NOMO-1 (cell line): ENCODE measurements at regions not wholly inside any gene's neighbourhood (a gene's known extent, or its start where the extent isn't known, plus 50 kb on each side); places are given as distances from the start of the nearest gene placed in this dataset.
"Not testable (repeated sequence)": the region's sequence is repeated elsewhere in the genome, so short reads cannot be mapped to it uniquely, and the experiment has no call there.

Experiments used
- DNase-seq, 2 experiments: peaks; one replicate each; lab custom pipeline; 2025; ENCODE audit not compliant: unreplicated experiment in 2 of 2; lab: John Stamatoyannopoulos, UW

GRCh38 chr5:28685794-28686193, 1647.4 kb upstream of the CDH9 start:
- DNase-seq = no peak

DNA sequence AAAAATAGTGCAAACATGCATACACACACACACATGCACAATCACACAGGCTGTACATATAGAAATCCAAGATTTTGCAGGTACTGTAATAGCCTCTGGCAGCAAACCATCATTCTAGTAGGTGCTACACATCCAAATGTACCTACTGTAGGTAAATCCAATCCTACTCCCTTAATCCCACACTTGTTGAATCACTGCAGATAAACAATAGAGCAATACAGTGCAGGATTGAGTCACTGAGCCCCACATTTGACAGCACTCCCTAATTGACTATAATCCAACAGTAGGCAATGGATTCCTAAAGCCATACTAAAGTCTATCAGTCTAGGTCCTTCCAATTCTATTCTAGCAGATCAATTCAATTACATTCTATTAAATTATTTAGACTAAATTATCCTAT, 1640.5 kb upstream of the CDH9 start:
- no peak for DNase-seq

- no peak for DNase-seq
Observed at GRCh38 chr5:28666110-28666509, 1627.7 kb upstream of the CDH9 start.

DNA sequence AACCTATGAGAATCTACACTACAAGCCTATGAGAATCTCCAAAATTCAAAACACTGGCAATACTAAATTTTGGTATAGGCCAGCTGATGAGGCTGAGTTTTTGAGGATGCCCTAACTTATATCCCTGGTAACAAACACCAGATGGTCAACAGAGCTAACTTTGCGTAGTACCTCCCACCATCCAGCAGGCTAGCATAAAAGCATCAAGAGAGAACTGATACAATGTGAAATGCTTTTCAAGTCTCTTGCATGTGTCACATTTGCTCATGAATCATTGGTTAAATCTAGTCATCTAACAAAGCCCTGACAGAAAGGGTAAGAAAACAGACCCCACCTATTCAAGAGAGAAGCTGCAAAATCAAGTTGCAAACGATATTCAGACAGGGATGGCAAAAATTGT, 1609.7 kb upstream of the CDH9 start:
- DNase-seq = no peak

- no peak for DNase-seq
Observed at GRCh38 chr5:28632607-28633006, 1594.2 kb upstream of the CDH9 start.

DNA sequence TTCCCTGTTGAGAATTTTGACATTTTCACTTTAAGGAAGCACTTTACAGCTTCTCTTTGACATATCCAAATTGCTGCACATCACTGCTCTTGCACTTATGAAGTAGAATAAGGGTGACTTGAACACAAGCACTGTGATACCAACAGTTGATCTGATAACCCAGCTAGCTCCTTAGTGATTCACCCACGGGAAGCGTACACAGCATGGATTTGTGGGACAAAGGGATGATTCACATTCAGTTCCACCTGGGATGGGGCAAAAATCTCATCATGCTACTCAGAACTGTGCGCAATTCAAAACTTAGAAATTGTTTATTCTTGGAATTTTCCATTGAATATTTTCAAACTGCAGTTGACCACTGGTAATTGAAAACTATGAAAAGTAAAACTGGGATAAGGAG, 1565.5 kb upstream of the CDH9 start:
- DNase-seq = no peak

GRCh38 chr5:28602429-28602828, 1564.0 kb upstream of the CDH9 start:
- no peak for DNase-seq

GRCh38 chr5:28596707-28597106, 1558.3 kb upstream of the CDH9 start:
- not testable (repeated sequence) for DNase-seq

- DNase-seq = no peak
Observed at GRCh38 chr5:28580616-28581015, 1542.2 kb upstream of the CDH9 start.

- peak in 1 of 2 experiments; percentile 3 for DNase-seq
Observed at GRCh38 chr5:28576022-28576421, 1537.6 kb upstream of the CDH9 start.

- no peak for DNase-seq
Observed at GRCh38 chr5:28575368-28575767, 1537.0 kb upstream of the CDH9 start.

- DNase-seq = no peak
Observed at GRCh38 chr5:28574606-28575005, 1536.2 kb upstream of the CDH9 start.

DNA sequence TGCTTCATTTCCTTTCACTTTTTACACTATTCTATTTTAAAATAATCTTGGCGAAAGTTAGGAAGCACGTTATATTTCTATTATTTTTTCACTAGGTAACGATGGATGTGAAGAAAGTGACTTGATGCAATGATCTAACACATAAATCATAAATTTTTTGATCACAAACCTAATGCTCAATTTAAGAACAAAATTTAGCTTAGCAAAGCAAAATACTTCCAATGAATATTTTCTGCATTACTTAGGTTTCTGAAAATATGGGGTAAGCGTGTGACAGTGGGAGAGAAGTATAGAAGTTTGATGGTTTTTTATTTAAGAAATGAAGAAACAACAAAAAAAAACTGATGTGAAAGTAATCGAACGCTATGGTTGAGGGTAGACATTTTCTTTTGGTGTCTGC, 1528.7 kb upstream of the CDH9 start:
- no peak for DNase-seq

DNA sequence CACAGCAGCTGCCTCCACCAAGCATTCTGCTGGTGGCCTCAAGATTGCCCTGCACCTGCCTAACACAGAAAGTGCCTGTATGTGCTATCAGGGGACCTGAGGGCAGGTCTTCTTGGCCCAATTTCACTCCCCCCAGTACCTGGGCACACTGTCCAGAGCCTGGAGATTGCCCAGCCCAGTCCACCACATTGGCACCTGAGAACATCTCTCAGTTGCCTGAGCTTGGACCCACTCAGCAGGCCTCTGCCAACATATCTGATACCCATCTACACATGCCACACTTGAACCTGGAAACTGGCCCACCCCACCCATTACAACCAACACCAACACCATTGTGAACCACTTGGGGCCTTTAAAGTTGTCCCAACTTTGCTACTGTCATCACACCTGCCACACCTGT, 1523.1 kb upstream of the CDH9 start:
- no peak for DNase-seq

DNA sequence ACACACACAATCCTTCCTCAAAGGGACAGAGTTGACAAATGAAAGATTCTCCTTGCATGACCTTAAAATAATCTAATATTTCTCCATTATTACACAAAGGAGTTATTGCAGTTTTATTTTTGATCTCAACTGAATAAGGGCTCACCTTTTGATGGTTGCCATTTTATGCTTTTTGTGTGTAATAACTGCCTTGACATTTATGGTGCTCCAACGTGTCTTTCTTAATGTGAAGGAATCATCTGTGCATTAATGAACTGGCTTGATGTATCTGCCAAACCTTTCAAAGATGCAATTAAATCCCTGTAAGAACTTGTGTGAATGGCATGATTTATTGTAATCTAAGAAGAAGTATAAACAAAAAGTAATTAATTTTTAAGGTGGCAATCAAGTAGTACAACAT, 1519.8 kb upstream of the CDH9 start:
- no peak for DNase-seq

DNA sequence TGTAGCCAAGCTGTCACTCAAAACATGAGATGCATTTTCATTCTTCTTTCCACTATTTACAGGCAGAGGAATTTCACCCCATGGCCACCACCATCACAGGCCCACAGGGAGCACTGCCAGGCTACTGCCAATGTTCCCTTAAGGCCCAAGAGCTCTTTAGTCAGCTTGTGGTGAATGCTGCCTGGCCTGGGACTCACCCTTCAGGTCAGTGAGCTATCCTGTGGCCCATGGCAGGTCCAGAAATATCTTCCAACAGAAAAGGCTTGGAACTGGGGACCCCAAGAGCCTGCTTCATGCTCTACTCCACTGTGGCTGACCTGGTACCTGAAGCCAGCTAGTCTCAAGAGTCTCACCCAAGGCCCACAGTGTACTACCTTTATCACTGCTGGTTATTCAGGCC, 1518.7 kb upstream of the CDH9 start:
- DNase-seq = no peak

GRCh38 chr5:28549588-28549987, 1511.2 kb upstream of the CDH9 start:
- DNase-seq = no peak

DNA sequence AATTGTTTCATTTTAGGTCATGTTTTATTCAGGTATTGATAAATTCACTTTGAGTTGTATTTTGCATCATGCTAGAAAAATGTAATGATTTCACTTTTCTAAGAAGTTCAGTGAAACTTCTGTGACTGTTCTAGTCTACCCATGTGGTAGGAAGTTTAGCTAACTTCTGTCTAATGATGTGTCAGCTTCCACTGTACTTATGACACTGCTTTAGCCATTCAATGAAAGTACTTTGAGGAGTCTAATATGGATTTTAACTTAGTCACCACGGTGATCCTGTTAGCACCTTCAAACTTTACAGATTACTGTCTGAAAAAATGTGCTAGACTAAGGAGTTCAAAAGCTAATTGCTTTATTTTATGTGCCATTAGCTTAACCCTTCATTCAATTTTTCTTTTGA, 1510.5 kb upstream of the CDH9 start:
- no peak for DNase-seq

DNA sequence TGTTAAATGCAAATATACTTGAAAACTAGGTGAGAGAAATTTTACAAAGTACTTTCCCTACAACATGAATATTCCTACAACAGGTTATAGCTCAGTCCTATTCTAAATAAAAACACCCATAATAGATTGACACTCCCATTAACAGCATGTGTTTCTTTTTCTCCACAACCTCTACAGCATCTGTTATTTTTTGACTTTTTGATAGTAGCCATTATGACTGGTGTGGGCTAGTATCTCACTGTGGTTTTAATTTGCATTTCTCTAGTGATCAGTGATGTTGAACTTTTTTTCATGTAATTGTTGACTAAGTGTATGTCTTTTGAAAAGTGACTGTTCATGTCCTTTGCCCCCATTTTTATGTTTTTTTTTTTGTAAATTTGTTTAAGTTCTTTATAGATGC, 1506.1 kb upstream of the CDH9 start:
- DNase-seq = no peak

- DNase-seq = no peak
Observed at GRCh38 chr5:28543473-28544098, 1505.2 kb upstream of the CDH9 start.

DNA sequence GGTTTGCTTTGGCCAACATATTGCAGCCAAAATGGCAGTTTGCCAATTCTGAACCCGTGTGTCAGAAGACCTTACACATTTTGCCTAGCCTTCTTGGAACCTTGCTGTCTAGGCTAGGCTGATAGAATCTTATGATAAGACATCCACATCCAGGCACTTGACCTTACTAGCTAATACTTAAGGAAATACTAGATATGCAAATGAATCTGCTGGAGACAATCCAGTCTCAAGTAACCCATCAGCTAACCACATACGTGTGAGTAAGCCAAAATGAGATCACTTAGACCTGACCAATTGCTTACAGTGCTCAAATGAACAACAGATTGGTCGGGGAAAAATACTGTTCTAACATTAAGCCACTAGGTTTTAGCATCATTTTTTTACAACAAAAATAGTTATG, 1504.6 kb upstream of the CDH9 start:
- DNase-seq = no peak

GRCh38 chr5:28523888-28524635, 1485.7 kb upstream of the CDH9 start:
- no peak for DNase-seq

DNA sequence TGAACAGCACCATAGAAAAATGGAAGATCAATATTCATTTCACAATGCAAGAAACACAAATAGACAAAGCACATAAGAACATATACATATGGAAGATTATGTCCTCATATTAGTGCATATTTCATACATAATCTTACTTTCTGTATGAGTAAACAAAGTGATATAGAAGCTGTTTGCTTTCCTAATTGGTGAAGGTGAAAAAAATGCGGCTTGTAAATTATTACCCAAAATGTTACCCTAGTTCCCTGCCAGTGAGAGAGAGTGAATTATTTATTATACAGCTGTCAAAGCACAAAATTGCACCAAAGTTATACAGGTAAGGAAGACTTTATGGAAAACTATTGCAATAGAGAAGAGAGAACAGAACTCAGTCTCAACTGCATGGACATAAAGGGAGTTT, 1485.0 kb upstream of the CDH9 start:
- no peak for DNase-seq
